Neural progenitor cell (in vitro differentiated cells): ENCODE measurements at regions not wholly inside any gene's neighbourhood (a gene's known extent, or its start where the extent isn't known, plus 50 kb on each side); places are given as distances from the start of the nearest gene placed in this dataset.

Experiments used
- DNase-seq: peaks from one replicate; pipeline ENCODE4 v3.0.0-alpha.2; 2016; ENCODE audit warnings: low spot score
- H2AFZ ChIP-seq: fragments of 200-600 bp; sonication (generic); replicated peaks from 2 replicates; pipeline ENCODE4 v1.6.1; 2016; ENCODE audit warnings: antibody characterized with exemption
- H3F3A ChIP-seq: fragments of 200-600 bp; sonication (generic); 2 replicates; pipeline ENCODE4 v1.6.1; 2016; ENCODE audit warnings: antibody characterized with exemption, low read depth
- H3K27ac ChIP-seq: fragments of 200-600 bp; sonication (generic); 2 replicates; pipeline ENCODE4 v1.5.1; 2016; ENCODE audit warnings: mild to moderate bottlenecking
- H3K27me3 ChIP-seq: fragments of 200-600 bp; sonication (generic); 2 replicates; pipeline ENCODE4 v1.6.1; 2016; ENCODE audit warnings: mild to moderate bottlenecking, moderate library complexity
- H3K36me3 ChIP-seq: fragments of 200-600 bp; sonication (generic); 2 replicates; pipeline ENCODE4 v1.5.1; 2016
- H3K4me1 ChIP-seq: fragments of 200-600 bp; sonication (generic); 2 replicates; pipeline ENCODE4 v1.6.1; 2016; ENCODE audit warnings: mixed run types
- H3K4me2 ChIP-seq: fragments of 200-600 bp; sonication (generic); 2 replicates; pipeline ENCODE4 v1.6.1; 2016
- H3K4me3 ChIP-seq: fragments of 200-600 bp; sonication (generic); 2 replicates; pipeline ENCODE4 v1.5.1; 2016
- H3K79me2 ChIP-seq: fragments of 200-600 bp; sonication (generic); 2 replicates; pipeline ENCODE4 v1.6.1; 2016; ENCODE audit warnings: low read depth
- H3K9ac ChIP-seq: fragments of 200-600 bp; sonication (generic); 2 replicates; pipeline ENCODE4 v1.6.1; 2016
- H3K9me3 ChIP-seq: fragments of 200-600 bp; sonication (generic); 2 replicates; pipeline ENCODE4 v1.5.1; 2016; ENCODE audit warnings: low read depth
- H4K20me1 ChIP-seq: fragments of 200-600 bp; sonication (generic); 2 replicates; pipeline ENCODE4 v1.6.1; 2016; ENCODE audit warnings: low read depth
- H3K27ac Mint-ChIP-seq: 3 replicates; pipeline ENCODE4 v1.8.0; 2021; ENCODE audit warnings: mixed read lengths
- H3K27me3 Mint-ChIP-seq: 2 replicates; pipeline ENCODE4 v1.8.0; 2022; ENCODE audit warnings: low read depth, mild to moderate bottlenecking, inconsistent platforms, moderate library complexity, mixed read lengths; ENCODE audit not compliant: insufficient read depth
- H3K36me3 Mint-ChIP-seq: 3 replicates; pipeline ENCODE4 v1.8.0; 2021; ENCODE audit warnings: mixed read lengths
- H3K4me1 Mint-ChIP-seq: 3 replicates; pipeline ENCODE4 v1.8.0; 2021; ENCODE audit warnings: mixed read lengths
- H3K4me3 Mint-ChIP-seq: 3 replicates; pipeline ENCODE4 v1.8.0; 2021; ENCODE audit warnings: mild to moderate bottlenecking, moderate library complexity, mixed read lengths
- H3K9me3 Mint-ChIP-seq: 3 replicates; pipeline ENCODE4 v1.8.0; 2020; ENCODE audit warnings: mixed read lengths
- EZH2 ChIP-seq: fragments of 200-600 bp; sonication (generic); IDR thresholded peaks from 2 replicates; pipeline ENCODE4 v1.6.1; 2017; ENCODE audit warnings: antibody characterized with exemption, mild to moderate bottlenecking, moderate library complexity
- EZH2phosphoT487 ChIP-seq: fragments of 200-600 bp; sonication (generic); IDR thresholded peaks from 2 replicates; pipeline ENCODE4 v1.6.1; 2017; ENCODE audit warnings: antibody characterized with exemption
- TF ChIP-seq, protein P1 (sequence below): fragments of 200-600 bp; sonication (generic); IDR thresholded peaks from 2 replicates; pipeline ENCODE4 v1.5.1; 2017; ENCODE audit warnings: antibody characterized with exemption, mild to moderate bottlenecking

DNA sequence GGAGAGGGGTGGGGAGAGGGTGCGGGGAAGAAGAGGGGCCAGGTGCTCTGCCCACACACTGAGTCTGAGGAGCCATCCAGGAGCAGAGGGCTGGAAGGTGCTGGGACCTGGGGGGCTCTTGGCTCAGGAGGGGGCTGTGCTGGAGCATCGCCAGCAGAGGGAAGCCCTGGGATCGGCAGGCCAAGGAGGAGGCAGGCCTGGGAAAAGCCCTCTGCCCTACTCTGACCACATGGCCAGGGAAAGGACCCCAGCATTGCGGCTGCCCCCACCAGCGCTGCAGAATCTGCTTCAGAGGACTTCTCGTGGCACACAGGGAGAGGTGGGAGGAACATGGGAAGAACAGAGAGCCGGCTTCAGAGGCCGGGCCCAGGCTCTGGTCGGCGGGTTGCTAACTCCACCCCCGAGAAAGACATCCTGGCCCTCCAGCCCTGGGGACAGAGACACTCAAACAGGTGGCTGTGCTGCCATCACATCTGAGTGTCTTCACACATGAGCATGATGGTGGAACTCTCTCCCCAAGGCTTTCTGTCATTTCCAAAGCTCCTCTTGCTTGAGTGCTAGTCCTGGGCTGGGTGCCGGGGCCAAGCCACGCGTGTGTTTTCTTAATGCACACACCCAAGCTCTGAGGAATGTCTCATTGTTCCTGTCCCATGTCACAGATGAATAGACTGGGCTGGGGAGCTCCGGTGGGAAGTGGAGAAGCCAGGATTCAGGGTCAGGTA lies 1378.0 kb downstream of the BRD1 start:
- H3K4me1 ChIP-seq, result no peaks in the 10 kb centered on the region
- no peaks in the 10 kb centered on the region for H3K9me3 ChIP-seq
- Mint-ChIP-seq H3K27ac (no peak overlapping the region), H3K27me3 (peaks cover 2% of the 10 kb centered on the region), H3K4me3 (no peak overlapping the region), H3K36me3 (no peaks in the 10 kb centered on the region), H3K9me3 (no peaks in the 10 kb centered on the region), H3K4me1 (peaks cover 4% of the 10 kb centered on the region)
- no peaks in the 10 kb centered on the region for H3K36me3 ChIP-seq
- DNase-seq, result no peak
- H3F3A ChIP-seq, result no peaks in the 10 kb centered on the region
- H3K27ac ChIP-seq, result no peak overlapping the region
- TF ChIP-seq EZH2 (no peak), EZH2phosphoT487 (no peak)
- TF ChIP-seq, protein P1, sequence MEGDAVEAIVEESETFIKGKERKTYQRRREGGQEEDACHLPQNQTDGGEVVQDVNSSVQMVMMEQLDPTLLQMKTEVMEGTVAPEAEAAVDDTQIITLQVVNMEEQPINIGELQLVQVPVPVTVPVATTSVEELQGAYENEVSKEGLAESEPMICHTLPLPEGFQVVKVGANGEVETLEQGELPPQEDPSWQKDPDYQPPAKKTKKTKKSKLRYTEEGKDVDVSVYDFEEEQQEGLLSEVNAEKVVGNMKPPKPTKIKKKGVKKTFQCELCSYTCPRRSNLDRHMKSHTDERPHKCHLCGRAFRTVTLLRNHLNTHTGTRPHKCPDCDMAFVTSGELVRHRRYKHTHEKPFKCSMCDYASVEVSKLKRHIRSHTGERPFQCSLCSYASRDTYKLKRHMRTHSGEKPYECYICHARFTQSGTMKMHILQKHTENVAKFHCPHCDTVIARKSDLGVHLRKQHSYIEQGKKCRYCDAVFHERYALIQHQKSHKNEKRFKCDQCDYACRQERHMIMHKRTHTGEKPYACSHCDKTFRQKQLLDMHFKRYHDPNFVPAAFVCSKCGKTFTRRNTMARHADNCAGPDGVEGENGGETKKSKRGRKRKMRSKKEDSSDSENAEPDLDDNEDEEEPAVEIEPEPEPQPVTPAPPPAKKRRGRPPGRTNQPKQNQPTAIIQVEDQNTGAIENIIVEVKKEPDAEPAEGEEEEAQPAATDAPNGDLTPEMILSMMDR, result no peak
- H2AFZ ChIP-seq, result no peak overlapping the region
- H3K9ac ChIP-seq, result no peak overlapping the region
- no peaks in the 10 kb centered on the region for H3K27me3 ChIP-seq
- H3K4me2 ChIP-seq, result no peak overlapping the region
- H3K4me3 ChIP-seq, result no peak overlapping the region
- H4K20me1 ChIP-seq, result no peaks in the 10 kb centered on the region
- no peaks in the 10 kb centered on the region for H3K79me2 ChIP-seq

- H3F3A ChIP-seq, result no peaks in the 10 kb centered on the region
- H4K20me1 ChIP-seq, result no peaks in the 10 kb centered on the region
- H3K27me3 Mint-ChIP-seq, result peaks cover 2% of the 10 kb centered on the region
- H3K9me3 Mint-ChIP-seq, result no peaks in the 10 kb centered on the region
- H3K27ac ChIP-seq, result no peak overlapping the region
- no peak for DNase-seq
- H3K4me2 ChIP-seq, result no peak overlapping the region
- no peak overlapping the region for H2AFZ ChIP-seq
- no peak overlapping the region for H3K4me3 Mint-ChIP-seq
- TF ChIP-seq, protein P1, result no peak
- TF ChIP-seq EZH2 (no peak), EZH2phosphoT487 (no peak)
- no peaks in the 10 kb centered on the region for H3K79me2 ChIP-seq
- H3K4me1 ChIP-seq, result no peaks in the 10 kb centered on the region
- H3K9ac ChIP-seq, result no peak overlapping the region
- H3K4me3 ChIP-seq, result no peak overlapping the region
- H3K27ac Mint-ChIP-seq, result no peak overlapping the region
- H3K36me3 Mint-ChIP-seq, result no peaks in the 10 kb centered on the region
- no peaks in the 10 kb centered on the region for H3K27me3 ChIP-seq
- H3K4me1 Mint-ChIP-seq, result peaks cover 8% of the 10 kb centered on the region
- no peaks in the 10 kb centered on the region for H3K9me3 ChIP-seq
- no peaks in the 10 kb centered on the region for H3K36me3 ChIP-seq
Observed at GRCh38 chr22:48448821-48449220, 1378.9 kb downstream of the BRD1 start.

DNA sequence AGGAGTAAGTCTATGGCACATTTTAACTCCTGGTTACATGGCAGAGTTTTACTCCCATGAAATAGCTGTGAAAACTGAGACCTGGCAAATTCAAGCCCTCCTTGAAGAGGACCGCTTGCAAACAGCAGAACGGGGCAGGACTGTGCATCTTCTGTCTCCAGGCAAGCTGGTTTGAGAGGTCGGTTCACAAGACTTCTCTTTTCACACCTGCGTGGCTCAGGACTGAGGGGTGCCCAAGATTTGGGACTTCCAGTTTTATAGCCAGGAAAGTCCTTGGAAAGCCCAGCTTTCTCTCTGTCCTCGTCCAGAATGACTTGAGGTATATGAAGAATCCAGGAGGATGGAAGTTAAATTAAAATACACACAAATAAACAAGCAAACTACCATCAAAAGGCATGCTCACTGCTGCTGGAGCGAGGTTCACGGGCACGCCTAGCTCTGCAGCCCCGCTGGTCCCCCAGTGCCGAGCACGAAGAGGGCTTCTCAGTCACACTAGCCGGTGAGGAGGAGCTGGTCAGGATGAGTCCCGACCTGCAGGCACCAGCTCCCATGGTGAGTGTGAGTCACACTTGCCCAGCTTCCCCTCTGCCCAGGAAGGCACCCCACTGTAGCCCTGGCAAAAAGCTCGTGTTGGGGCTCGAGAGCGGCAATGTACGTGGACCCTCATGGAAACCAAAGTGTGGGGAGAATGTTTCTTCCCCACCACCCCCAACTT lies 1382.4 kb downstream of the BRD1 start:
- no peaks in the 10 kb centered on the region for H3F3A ChIP-seq
- Mint-ChIP-seq H3K4me3 (no peak overlapping the region), H3K27ac (no peak overlapping the region), H3K36me3 (no peaks in the 10 kb centered on the region), H3K4me1 (peaks cover 9% of the 10 kb centered on the region), H3K27me3 (peaks cover 2% of the 10 kb centered on the region), H3K9me3 (no peaks in the 10 kb centered on the region)
- H3K4me3 ChIP-seq, result no peak overlapping the region
- H3K9ac ChIP-seq, result no peak overlapping the region
- H3K27me3 ChIP-seq, result no peaks in the 10 kb centered on the region
- H3K36me3 ChIP-seq, result no peaks in the 10 kb centered on the region
- no peak overlapping the region for H3K4me2 ChIP-seq
- H4K20me1 ChIP-seq, result no peaks in the 10 kb centered on the region
- no peaks in the 10 kb centered on the region for H3K79me2 ChIP-seq
- no peak for DNase-seq
- no peak overlapping the region for H2AFZ ChIP-seq
- H3K27ac ChIP-seq, result no peak overlapping the region
- TF ChIP-seq EZH2, result no peak
- TF ChIP-seq, protein P1, result no peak
- no peak for TF ChIP-seq EZH2phosphoT487
- H3K9me3 ChIP-seq, result no peaks in the 10 kb centered on the region
- H3K4me1 ChIP-seq, result no peaks in the 10 kb centered on the region
